ENCODE measurements at regions not wholly inside any gene's neighbourhood (a gene's known extent, or its start where the extent isn't known, plus 50 kb on each side); places are given as distances from the start of the nearest gene placed in this dataset.

GRCh38 chr5:165260426-165260825, 1755.0 kb downstream of the MAT2B start:
- DNase-seq, result no peak

- no peak for DNase-seq
Observed at GRCh38 chr5:165263536-165263935, 1758.1 kb downstream of the MAT2B start.

GRCh38 chr5:165266939-165267338, 1761.5 kb downstream of the MAT2B start:
- DNase-seq, result no peak

GRCh38 chr5:165272436-165272835, 1767.0 kb downstream of the MAT2B start:
- no peak for DNase-seq

- no peak for DNase-seq
Observed at GRCh38 chr5:165277661-165278060, 1772.2 kb downstream of the MAT2B start.

- no peak for DNase-seq
Observed at GRCh38 chr5:165282491-165282890, 1777.1 kb downstream of the MAT2B start.

GRCh38 chr5:165286692-165287091, 1781.3 kb downstream of the MAT2B start:
- no peak for DNase-seq

- no peak for DNase-seq
Observed at GRCh38 chr5:165290535-165290934, 1785.1 kb downstream of the MAT2B start.

DNA sequence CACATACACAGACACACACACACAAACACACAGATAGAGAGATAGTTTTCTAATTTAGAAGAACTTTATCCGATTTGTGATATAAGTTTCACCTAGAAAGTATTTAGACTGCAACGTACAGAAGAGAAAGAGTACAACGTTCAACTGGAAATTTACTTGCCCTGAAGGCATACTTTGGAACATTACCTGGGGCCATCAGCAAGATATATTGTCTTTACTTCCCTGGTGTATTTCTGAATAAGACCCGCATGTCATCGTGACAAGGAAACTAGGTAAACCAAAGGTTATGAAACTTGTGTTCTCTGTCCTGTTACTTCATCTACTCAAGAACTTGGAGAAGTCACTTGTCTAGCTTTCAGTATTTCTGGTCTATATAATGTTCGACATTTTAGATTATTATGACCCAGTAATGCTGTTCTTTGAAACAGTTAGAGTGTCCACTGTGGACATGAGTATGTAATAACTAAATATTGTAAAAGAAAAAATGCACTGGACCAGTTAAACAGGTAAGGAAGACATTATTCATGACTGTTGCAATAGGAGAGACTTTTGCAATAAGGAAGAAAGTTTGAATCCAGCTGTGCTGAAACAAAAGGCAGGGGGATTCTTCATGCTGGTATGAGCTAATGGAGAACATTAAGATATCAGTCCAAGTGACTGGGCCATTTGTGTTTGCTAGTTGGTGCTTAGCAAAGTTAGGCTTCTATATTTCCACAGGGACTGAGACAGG, 1791.1 kb downstream of the MAT2B start:
- DNase-seq, result no peak

- no peak for DNase-seq
Observed at GRCh38 chr5:165304193-165304827, 1798.9 kb downstream of the MAT2B start.

DNA sequence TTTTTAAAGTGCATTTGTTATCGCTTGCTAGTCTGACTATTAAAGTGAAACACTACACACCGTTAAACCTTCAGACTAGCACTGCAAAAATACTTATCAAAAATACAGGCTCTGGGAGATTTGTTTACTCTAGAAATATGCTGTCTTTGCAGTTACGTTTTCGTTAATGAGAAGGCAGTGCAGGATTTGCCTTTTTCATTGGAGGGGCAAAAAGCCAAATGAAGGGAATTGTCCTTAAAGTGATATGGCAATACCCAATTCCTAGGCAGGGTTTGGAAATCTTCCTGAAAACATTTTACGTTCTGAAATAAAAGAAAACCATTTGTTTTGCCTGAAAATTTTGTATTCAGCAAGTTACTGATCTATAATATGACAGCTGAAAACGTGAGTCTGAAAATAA, 1800.2 kb downstream of the MAT2B start:
- no peak for DNase-seq

GRCh38 chr5:165309446-165309845, 1804.0 kb downstream of the MAT2B start:
- DNase-seq, result no peak

DNA sequence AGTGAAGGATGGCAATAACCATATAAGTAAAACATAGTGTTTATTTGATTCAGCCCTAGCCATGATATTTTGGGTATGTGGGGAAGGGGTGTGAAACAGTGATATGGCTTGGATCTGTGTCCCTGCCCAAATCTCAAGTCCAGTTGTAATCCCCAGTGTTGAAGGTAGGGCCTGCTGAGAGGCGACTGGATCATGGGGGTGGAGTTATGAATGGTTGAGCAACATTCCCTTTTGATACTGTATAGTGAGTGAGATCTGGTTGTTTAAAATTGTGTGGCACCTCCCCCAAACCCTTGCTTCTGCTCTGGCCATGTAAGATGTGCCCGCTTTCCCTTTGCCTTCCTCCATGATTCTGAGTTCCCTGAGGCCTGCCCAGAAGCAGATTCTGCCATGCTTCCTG, 1804.6 kb downstream of the MAT2B start:
- DNase-seq, result no peak

DNA sequence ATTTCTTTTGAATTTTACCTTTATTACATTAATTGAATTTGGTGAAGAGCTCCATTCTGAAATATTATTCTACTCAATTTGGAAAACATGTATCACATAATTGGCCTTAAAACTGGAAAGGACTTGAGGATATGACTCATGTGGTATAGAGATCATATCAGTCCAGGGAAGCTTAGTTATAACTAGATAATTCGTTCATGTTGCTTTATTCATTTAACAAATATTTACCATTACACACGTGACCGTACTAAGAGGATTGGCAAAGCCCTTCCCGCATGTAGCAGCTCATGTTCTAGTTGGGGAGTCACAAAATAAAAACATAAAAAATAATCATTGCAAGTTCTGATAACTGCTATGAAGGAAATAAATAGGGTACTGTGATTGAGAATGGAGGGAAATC, 1816.5 kb downstream of the MAT2B start:
- DNase-seq, result no peak

DNA sequence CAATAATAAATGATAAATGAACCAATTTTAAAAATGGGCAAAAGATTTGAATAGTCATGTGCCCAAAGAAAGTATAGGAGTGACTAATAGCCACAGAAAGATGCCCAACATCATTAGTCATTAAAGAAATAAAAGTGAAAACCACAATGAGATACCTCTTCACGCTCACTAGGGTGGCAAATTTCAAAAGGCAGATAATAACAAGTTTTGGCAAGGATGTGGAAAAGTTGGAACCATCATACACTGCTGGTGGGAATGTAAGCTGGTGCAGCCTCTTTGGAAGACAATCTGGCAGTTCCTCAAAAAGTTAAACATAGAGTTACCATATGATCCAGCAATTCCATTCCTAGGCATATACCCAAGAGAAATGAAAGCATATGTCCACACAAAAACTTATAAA, 1819.8 kb downstream of the MAT2B start:
- DNase-seq, result no peak

GRCh38 chr5:165327631-165328030, 1822.2 kb downstream of the MAT2B start:
- DNase-seq, result no peak

DNA sequence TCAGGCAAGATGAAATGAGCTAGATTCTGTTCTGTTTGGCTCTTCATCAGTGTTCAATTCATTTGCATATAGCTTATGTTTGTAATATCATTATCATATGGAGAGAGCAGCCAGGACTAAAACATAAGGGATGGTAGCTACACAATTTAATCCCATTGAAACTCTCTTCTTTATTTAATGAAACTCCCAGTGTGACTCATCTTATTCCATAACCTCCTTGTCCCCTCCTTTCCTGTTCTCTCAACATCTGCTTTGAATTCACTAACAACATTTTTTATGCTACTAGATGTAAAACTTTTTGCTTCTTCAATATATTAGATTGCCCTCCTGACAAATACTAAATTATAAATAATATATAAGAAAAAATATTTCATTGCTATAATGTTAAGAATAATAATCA, 1823.4 kb downstream of the MAT2B start:
- no peak for DNase-seq

- DNase-seq, result no peak
Observed at GRCh38 chr5:165333623-165334022, 1828.2 kb downstream of the MAT2B start.

DNA sequence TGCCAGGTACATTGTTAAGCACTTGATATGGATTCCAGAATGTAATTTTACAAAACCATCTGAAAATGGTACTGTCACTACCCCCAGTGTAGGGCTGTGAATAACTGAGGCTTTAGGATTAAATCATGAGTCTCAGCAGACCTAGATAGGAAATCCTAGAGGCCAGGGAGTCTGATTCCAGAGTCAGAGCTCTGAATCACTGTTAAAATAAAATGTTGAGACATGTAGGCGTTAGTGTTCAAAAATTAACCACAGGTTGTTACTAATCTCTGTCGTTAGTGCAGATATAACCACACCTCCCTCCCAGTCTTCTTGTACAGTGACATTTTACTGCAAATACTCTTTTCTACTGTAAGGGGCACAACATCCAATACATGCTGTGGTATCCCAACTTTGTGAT, 1828.8 kb downstream of the MAT2B start:
- DNase-seq, result no peak

DNA sequence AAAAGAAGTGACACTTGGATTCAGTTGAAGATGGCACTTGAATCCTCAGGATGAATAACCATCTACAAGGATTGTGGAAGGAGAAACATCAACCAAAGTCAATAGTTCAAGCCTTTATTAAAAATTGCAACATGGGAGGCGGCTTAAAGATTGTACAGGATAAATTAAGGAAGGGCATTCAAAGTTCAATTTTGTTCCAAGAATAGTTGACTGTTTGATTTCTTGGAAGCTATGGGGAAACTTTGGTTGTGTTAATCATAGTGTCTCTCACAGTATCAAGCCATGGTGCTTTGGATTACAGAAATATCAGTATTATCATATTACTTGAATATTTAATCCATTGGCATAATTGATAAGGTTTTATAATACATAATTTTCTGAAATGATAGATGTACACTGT, 1844.3 kb downstream of the MAT2B start:
- no peak for DNase-seq

DNA sequence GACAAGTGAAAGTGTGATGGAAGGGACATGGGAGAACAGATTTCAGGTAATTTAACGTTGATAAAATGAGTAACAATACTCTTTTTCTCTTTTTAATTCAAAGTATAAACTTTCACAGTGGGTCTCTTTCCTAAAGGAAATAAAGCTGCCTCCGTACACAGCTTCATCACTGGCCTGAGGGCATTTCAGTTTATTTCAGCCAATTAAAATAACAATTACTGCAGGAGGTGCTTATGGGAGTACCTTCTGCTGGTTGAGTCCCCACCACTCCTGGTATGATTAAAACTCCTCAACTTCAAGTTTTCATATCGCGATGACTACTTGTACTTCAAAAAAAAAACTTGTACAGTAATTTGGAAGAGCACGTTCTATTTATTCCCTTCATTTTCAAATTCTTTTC, 1845.9 kb downstream of the MAT2B start:
- no peak for DNase-seq

GRCh38 chr5:165360366-165360765, 1854.9 kb downstream of the MAT2B start:
- DNase-seq, result no peak

- no peak for DNase-seq
Observed at GRCh38 chr5:165360784-165361542, 1855.5 kb downstream of the MAT2B start.

DNA sequence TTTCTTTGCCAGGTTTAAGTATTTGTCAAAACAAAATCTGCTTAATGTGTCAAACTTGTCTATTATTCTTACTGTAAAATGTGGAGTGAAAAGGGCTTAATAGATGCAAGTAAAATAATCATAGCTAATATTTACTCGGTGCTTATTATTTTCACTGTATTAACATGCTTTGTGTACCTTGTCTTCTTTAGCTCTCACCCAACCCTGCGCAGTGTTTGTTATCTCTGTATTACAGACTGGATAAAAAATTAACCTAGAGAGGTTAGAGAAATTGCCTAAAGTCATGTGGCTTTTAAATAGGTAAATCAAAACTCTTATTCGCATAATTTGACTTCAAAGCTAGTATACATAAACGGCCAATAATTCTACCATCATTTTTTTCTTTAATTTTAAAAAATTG, 1864.8 kb downstream of the MAT2B start:
- no peak for DNase-seq

Measured in DMS 273 treated with DMSO at 0.1 percent for 48 hours (cell line).